RWPE2 (cell line): ENCODE measurements at regions not wholly inside any gene's neighbourhood (a gene's known extent, or its start where the extent isn't known, plus 50 kb on each side); places are given as distances from the start of the nearest gene placed in this dataset.

Experiments used
- ATAC-seq: fragments of 200-7000 bp; cut with Tn5 transposase; 3 replicates; pipeline ENCODE4 v1.9.1; 2021; ENCODE audit warnings: low read depth
- DNase-seq: peaks from one replicate; pipeline ENCODE4 v3.0.0-alpha.2; 2020; ENCODE audit warnings: low spot score
- H3K27ac ChIP-seq: fragments of 450-650 bp; 2 replicates; pipeline ENCODE4 v1.5.1; 2017; ENCODE audit warnings: mild to moderate bottlenecking; ENCODE audit not compliant: poor library complexity, severe bottlenecking
- H3K27me3 ChIP-seq: fragments of 250-450 bp; sonication (Bioruptor Pico); 2 replicates; pipeline ENCODE4 v1.5.1; 2021; ENCODE audit warnings: mild to moderate bottlenecking, moderate library complexity; ENCODE audit not compliant: insufficient read depth, poor library complexity, severe bottlenecking
- H3K36me3 ChIP-seq: fragments of 250-450 bp; sonication (Bioruptor Pico); 2 replicates; pipeline ENCODE4 v1.5.1; 2020; ENCODE audit warnings: low read depth, mild to moderate bottlenecking, moderate library complexity
- H3K4me1 ChIP-seq: fragments of 250-450 bp; sonication (Bioruptor Pico); 2 replicates; pipeline ENCODE4 v1.5.1; 2021; ENCODE audit warnings: mild to moderate bottlenecking, moderate library complexity; ENCODE audit not compliant: insufficient read depth, poor library complexity, severe bottlenecking
- H3K4me3 ChIP-seq: fragments of 250-450 bp; sonication (Bioruptor Pico); 2 replicates; pipeline ENCODE4 v1.5.1; 2021; ENCODE audit warnings: mild to moderate bottlenecking, moderate library complexity; ENCODE audit not compliant: severe bottlenecking
- H3K9me3 ChIP-seq: fragments of 250-450 bp; sonication (Bioruptor Pico); 2 replicates; pipeline ENCODE4 v1.5.1; 2021; ENCODE audit warnings: mild to moderate bottlenecking, moderate library complexity; ENCODE audit not compliant: severe bottlenecking
- CTCF ChIP-seq: fragments of 450-650 bp; IDR thresholded peaks from one replicate; pipeline ENCODE4 v1.5.1; 2017; ENCODE audit warnings: mild to moderate bottlenecking, moderate library complexity; ENCODE audit not compliant: poor library complexity, severe bottlenecking

GRCh38 chr13:18953139-18953930, 228.3 kb downstream of the TUBA3C start:
- ATAC-seq (no peak), DNase-seq (no peak)
- H3K9me3 ChIP-seq: no peaks in the 10 kb centered on the region
- H3K36me3 ChIP-seq: no peaks in the 10 kb centered on the region
- H3K27ac ChIP-seq: no peak overlapping the region
- no peaks in the 10 kb centered on the region for H3K27me3 ChIP-seq
- no peak overlapping the region for H3K4me3 ChIP-seq
- TF ChIP-seq CTCF: no peak
- no peaks in the 10 kb centered on the region for H3K4me1 ChIP-seq

- Histone ChIP-seq H3K36me3 (no peaks in the 10 kb centered on the region), H3K4me1 (no peaks in the 10 kb centered on the region), H3K27me3 (no peaks in the 10 kb centered on the region), H3K4me3 (no peak overlapping the region), H3K9me3 (no peaks in the 10 kb centered on the region), H3K27ac (no peak overlapping the region)
- no peak for TF ChIP-seq CTCF
- no peak for ATAC-seq
- no peak for DNase-seq
Observed at GRCh38 chr13:18952225-18953016, 229.2 kb downstream of the TUBA3C start.

GRCh38 chr13:18951412-18951811, 230.2 kb downstream of the TUBA3C start:
- Histone ChIP-seq H3K27ac (no peak overlapping the region), H3K4me3 (no peak overlapping the region), H3K9me3 (no peaks in the 10 kb centered on the region), H3K36me3 (no peaks in the 10 kb centered on the region), H3K27me3 (no peaks in the 10 kb centered on the region), H3K4me1 (no peaks in the 10 kb centered on the region)
- DNase-seq: no peak
- no peak for ATAC-seq
- TF ChIP-seq CTCF: no peak

- Histone ChIP-seq H3K27ac (no peak overlapping the region), H3K4me1 (no peaks in the 10 kb centered on the region), H3K9me3 (no peaks in the 10 kb centered on the region), H3K27me3 (no peaks in the 10 kb centered on the region), H3K36me3 (no peaks in the 10 kb centered on the region), H3K4me3 (no peak overlapping the region)
- no peak for TF ChIP-seq CTCF
- ATAC-seq (no peak), DNase-seq (no peak)
Observed at GRCh38 chr13:18949970-18950369, 231.7 kb downstream of the TUBA3C start.

GRCh38 chr13:18949489-18949761, 232.2 kb downstream of the TUBA3C start:
- no peak for ATAC-seq
- no peaks in the 10 kb centered on the region for H3K27me3 ChIP-seq
- no peaks in the 10 kb centered on the region for H3K4me1 ChIP-seq
- no peak for TF ChIP-seq CTCF
- no peak overlapping the region for H3K4me3 ChIP-seq
- H3K9me3 ChIP-seq: no peaks in the 10 kb centered on the region
- DNase-seq: no peak
- no peak overlapping the region for H3K27ac ChIP-seq
- H3K36me3 ChIP-seq: no peaks in the 10 kb centered on the region
